Tongue (tissue), 1 donor: ENCODE measurements at regions not wholly inside any gene's neighbourhood (a gene's known extent, or its start where the extent isn't known, plus 50 kb on each side); places are given as distances from the start of the nearest gene placed in this dataset.

Source experiments
- DNase-seq: peaks from one replicate; pipeline ENCODE4 v3.0.0-alpha.2; 2015

DNA sequence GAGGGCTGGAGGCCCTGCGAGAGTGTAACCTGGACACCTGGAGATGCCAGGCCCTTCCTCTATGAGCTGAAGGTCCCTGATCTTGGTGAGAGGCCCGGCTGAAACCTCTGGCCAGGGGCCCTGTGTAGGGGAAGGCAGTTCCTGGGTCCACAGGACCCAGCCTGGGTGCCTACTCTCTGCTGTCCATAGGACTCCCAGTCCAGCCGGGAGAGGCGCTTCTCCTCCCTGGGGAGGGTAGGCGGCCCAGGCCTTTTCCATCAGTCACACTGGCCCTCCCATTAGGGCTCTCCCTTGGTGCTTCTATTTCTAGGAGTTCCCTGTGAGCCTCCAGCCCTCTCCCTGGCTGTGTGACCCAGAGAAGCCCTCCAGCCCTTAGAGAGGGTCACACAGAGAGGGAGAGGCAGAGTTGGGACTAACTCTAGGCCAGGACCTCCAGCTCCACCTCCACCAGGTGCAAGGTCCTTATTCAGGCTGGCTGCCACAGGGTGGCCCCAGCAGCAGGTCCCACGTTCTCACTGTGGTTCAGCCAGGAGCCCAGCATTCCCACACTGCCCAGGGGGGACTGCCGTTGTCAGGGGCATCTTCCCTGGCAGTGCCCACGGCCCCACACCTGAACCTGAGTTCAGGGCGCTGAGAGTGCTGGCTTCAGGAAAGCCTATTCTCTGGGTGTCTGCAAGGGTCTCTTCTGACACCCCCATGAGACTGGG is 146.8 kb downstream of the SMAD6 start:
- DNase-seq, result no peak

DNA sequence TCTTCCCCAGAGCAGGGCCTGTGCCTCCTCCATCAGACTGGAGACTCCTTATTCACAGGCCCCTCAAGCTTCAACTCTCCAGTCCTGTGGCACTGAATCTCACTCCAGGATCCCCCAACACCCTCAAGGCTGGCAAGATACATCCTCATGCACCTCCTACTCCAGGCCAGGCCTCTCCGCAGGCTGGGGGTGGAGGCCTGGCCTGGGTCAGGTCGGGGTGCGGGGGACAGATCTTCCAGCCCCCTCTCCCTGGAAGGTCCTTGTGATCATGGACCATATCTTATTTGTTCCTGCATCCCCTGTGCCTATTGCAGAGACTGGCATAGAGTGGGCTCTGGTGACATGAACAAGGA is 147.3 kb downstream of the SMAD6 start:
- no peak for DNase-seq

DNA sequence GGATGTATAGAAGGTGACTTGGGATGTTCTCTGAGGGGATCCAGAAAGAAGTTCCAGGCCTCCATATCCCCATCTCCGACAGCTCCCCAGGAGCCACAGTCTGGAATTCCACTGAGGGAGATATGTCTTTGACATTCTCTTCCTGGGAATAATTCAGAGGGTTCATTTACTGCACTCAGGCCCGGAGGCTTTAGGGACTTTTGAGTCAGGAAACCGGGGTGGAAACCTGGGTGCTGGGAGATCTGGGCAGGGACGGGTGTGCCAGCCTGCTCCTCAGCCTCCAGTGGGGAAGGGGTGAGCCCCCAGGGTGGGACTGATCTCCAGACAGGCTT is 147.7 kb downstream of the SMAD6 start:
- no peak for DNase-seq

DNA sequence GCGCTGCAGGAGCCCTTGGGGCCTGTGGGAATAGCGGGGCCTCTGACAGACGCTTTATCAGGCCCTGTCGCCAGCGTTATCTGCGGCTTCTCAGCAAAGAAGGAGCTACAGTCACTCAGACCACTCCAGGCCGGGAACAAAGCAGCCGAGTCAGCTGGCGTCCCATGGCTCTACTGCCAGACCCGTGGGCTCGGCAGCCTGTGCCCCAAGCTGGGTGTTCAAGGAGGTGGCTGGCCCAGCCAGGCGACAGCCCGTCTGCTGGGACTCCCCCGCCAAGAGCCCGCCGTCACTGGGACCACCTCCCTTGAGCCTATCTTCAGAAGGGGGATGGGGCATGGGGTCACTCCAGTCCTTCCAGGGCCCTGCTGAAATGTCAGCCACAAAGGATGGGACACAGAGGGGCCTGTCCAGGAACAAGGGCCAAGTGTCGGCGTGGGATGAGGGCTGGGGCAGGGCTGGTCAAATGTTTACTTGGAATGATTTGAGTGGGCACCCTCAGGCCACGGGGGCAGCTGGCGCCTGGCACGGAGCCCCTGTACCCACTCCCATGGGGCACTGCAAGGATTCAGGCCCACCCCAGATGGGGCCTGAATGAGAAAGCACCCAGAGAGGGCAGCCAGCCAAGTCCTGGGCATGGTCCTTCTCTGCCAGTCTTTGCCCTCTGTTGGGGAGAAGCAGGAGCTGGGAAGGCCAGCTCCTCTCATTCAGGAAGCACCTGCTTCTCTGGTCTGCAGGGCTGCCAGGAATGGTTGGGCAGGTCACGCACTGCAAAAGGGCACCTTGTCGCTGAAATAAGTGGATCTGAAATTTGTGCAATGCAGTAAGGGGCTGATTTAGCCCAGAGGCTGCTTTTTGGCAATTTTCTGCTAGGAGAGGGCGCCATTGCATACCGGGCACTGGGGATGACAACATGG is 148.3 kb downstream of the SMAD6 start:
- no peak for DNase-seq

DNA sequence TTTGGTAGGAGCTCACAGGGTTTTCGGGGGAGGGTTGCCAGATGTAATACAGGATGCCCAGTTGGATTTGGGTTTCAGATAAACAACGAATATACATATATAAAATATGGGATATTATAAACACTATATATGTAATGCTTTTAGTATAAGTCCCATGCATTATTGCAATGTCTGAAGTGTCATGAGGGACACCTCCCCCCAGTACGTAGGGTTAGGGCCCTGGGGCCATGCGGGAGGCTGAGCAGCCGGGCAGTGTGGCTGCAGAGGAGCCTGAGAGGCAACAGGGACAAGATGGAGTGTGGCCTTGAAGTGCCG is 148.9 kb downstream of the SMAD6 start:
- peak; percentile 16 for DNase-seq

DNA sequence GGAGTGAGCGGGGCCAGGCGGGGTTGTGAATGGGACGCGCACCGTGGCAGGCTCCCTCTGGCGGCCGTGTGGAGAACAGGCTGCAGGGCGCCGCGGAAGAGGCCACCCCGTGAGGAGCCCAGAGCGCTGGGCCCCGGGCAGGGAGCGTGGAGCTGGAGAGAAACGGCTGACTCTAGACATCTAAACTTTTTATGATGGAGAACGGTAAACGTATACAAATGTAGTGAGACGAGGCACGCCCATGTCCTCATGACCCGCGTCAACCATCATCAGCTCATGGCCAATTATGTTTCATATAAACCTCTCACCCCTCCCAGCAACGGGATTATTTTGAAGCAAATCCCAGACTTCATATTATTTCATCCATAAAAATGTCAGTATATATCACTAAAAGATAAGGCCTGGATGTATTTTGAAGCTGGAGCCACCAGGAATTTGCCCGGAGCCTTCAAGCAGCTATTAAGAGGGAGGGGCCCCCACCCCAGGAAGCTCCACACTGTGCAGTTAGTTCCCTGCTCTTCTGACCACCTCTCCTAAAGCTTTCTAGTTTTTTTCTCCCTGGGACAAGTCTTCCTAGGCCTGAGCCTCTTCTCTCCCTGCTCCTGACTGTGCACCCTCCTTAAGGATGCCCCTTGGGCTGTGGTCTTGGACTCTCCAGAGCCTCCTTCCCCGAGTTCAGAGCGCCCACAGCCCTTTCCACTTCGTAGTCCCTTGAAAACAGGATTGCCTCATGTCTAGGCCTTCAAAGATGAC is 149.5 kb downstream of the SMAD6 start:
- peak; percentile 93 for DNase-seq

DNA sequence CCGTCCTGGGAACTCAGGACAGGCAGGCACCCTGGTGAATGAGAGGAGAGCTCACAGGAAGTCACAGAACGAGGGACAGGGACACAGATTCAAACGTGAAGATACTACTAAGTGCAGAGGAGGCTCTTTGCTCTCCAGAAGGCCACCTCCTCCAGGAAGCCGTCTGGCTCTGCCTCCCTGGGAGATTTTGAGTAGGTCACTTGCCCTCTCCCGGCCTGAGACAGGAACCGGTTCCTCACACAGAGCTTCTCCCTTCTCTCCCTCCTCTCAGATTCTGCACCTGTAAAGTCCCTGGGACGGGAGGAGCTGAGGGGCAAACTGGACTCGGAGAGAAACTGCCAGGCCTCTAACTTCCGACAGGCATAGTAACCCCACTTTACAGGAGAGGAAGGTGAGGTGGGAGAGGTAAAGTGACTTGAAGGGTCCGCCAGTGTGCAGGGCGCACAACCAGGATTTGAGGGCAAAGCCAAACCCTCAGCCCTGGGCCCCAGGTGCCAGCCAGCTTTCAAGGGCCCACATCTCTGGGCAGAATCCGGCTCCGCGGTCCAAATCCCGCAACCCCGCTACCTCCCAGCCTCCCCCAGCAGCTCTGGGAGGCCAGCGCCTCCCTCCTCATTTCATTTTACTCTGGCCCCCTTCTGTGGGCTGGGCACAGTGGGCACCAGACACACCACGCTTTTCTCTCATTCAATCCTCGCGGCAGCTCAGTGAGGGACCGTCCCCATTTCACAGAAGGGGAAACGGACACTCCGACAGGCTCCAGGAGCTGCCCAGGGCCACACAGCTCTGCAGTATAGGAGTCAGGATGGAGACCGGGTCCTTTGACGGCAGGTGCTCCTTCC is 150.2 kb downstream of the SMAD6 start:
- DNase-seq, result no peak

DNA sequence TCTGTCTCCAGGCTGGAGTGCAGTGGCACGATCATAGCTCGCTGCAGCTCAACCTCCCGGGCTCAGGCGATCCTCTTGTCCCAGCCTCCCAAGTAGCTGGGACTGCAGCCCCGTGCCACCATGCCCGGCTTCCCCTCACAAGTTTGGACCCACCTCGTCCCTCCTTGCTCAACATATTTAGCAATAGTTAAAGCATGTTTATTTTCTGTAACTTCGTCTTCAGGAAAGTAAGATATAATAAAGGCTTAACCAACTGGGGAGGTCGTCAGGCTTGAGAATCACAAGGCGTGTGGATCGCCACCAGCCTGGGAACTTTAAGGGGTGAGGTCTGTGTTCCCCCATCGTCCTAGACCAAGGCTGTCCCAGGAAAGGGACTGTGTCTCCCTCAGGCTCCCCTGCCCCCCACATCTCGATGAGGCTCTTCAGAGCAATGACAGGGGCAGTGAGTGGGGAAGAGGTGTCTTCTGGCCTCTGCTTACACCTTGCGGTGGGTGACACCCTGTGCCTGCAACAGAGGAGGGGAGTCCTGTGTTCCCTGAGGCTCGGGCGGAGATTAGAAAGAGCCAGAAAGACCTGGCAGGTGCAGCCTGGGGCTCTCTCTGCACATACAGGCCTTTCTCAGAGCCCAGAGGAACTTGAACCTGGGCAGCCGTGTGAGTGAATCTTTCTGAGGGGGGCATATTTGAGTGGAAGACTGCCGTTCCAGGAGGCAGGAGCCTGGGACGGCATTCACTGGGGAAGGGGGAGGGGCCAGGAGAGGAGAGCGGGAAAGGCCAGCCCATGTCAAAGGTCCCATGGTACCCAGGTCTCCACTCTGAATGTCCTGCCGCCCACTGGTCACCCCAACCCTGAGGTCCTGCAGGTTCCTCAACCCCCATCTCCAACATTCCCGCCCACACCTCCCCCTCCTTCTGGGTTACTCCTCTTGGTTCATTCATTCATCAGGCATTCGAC is 152.3 kb downstream of the SMAD6 start:
- DNase-seq, result no peak

DNA sequence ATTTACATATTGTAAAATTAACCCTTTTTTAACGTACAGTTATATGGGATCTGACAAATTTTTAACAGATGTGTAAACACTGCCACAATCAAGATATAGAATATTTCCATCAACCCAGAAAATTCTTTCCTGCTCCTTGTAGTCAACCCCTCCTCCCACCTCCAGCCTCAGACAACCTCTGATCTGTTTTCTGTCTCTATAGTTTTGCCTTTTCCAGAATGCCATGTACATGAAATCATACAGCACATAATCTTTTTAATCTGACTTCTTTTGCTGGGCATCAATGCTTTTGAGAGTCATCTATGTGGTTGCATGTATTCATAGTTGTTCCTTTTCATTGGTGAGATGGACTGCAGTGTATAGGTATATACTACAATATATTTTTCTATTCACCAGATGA is 153.0 kb downstream of the SMAD6 start:
- no peak for DNase-seq

DNA sequence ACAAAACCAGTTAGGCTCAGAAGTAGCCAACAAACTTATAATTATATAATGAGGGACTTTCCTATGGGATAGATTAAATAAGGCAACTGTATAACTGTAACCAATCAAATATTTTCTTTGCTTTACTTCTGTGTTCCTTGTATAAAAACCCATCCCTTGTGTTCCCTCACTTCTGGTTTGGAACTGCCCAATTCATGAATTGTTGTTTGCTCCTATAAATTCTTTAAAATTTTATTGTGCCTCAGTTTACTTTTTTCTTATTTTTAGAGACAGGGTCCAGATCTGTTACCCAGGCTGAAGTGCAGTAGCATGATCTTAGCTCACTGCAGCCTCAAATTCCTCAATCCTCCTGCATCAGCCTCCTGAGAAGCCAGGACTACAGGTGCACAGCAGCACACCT is 155.7 kb downstream of the SMAD6 start:
- no peak for DNase-seq

DNA sequence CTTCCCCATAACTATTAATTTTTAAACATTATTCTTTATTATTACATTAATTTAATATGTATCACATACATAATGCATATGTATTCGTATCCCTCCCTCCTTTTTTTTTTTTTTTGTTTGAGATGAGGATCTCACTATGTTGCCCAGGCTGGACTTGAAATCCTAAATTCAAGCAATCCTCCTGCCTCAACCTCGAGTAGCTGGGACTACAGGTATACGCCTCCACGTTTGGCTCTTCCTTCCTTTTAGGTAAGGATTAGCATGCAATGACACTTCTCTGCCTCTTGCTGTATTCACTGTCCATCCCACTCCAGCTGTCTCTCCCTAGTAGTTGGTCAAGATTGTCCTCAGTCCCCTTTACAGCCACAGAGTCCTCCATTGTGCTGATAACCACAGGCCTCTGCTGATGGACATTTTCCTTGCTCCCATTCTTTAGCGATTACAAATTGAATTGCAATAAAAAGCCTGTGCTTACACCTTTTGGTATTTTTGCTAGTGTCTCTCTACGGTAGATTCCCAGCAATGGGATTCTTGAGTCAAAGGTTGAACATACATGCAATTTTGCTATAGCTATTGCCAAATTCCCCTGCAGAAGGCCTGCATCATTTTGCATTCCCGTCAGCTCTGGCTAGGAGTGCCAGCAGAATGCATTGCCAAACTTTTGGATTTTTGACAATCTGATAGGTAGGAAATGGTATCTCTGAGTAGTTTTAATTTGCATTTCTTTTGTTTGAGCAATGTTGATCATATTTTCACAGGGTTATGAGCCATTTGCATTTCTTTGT is 156.6 kb downstream of the SMAD6 start:
- no peak for DNase-seq

DNA sequence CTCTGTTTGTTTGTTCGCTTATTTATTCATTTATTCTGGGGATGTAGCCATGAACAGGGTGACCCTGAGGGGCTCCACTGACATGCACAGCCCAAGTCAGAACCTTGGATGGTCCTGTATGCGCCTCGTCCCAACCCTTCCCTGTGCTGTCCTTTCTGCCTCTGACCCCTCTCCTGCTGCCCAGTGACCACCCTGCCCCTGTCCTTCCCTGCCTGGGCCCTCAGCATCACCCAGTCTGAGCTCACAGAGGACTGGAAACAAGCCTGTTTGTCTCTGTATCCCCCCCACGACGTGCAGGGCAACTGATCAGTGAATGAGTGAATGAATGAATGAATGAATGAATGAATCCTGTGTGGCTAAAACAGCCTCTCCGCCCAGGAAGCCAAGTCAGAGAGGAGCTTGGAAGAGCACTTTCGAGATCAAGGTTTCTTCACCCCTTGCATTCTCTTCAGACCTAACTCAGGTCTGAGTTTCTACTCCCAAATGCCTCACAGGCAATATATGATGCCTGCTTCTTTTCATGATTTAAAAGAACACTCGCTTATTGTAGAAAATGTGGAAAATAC is 157.7 kb downstream of the SMAD6 start:
- DNase-seq, result no peak

DNA sequence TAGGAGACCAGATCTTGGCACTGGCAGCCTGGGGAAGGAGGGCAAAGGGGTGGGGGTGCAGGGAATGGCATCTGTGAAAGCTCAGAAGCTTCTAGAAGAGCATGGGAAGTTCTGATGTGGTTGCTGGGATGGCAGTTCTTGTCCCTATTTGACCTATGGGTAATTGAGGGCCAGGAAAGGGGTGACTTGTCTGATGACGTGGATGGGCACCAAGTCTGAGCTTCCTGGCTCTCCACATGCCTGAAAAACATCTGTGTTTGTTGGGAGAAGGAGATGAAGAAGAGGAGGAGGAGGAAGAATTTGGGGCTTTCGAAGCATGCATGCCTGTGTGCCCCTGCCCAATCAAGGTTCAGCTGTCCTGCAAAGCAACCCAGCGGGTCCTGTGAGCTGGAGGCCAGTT is 158.8 kb downstream of the SMAD6 start:
- DNase-seq, result no peak

DNA sequence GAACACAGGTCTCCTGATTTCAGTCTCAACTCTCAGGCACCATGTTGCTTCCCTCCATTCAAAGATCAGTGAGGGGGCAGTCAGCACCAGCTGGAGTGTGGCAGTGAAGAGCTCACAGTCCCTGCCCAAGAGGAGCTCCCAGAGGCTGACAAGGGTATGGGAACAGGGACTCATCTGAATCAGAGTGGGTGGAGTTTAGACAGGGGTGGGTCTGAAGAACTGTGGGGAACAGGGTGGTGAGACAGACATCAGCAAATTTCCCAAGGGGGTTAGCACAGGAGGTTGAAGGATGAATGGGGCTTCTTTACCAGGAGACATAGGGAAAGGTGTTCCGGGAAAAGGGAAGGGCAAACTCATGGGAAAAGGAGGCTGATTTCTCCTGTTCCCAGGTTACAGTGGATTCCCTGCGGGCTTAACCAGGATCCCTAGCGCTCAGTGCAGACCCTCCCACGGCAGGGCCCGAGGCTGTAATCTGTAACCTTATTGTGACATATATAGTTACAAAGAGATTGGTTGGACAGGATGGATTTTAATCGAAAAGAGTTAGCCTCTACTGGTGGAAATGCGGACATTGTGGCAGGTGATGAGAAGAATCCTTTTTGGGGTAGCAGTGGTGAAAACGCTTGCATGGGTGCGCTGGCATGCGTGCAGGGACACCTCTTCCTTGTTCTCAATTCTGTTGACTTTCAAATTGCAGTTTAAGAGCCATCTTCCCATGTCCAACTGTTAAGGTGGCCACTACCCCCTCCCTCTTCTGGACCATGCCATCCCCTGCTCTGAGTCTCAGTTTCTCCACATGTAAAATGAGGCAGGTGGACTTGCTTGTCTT is 160.3 kb downstream of the SMAD6 start:
- no peak for DNase-seq

DNA sequence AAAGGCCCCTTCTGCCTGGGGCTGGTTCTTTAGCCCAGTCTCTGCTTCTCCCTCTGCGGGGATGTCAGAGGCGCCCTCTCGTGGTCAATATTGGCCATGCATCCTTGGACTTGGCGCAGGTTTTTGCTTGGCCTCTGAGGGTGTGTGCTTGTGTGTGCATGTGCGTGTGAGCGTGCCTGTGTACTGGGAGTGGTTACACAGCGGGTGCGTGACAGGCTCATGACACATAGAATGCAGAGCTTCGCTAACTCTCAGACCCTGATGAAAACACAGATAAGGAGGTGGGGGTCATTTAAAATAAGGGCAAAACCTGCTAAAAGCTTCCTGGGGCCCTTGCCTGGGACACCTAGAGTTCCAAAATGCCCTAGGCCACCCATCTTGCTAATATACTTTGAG is 160.9 kb downstream of the SMAD6 start:
- peak; percentile 92 for DNase-seq

DNA sequence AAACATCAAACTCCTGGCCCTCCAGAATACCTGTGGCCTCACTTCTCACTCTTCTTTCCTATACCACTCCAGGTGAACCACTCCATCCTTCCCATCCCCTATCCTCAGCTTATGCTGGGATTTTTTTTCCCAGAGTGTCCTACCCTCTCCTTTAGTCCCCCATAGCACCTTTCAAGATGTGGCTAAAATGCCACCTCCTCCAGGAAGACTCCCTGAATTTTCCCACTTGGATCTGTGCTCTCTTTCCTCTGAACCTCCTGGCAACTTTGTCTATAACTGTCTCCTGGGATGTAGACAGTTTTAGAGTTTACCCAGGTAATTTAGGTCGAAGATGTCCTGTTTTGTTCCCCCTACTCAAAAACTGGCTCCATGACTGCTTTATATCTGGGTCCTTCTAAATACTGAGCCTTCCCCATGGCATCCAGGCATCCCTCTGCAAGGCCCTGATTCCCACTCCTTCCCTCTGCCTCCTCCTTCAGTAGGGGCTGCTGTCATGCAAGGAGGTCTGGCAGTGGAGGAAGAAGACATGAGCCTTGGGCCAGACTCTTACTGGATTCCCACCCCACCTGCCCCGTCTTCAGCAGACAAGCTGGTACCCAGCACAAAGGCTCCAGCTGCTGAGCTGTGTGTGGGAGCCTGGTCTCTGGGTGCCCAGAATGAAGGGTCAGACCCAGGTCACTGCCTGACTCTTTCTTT is 161.5 kb downstream of the SMAD6 start:
- no peak for DNase-seq

DNA sequence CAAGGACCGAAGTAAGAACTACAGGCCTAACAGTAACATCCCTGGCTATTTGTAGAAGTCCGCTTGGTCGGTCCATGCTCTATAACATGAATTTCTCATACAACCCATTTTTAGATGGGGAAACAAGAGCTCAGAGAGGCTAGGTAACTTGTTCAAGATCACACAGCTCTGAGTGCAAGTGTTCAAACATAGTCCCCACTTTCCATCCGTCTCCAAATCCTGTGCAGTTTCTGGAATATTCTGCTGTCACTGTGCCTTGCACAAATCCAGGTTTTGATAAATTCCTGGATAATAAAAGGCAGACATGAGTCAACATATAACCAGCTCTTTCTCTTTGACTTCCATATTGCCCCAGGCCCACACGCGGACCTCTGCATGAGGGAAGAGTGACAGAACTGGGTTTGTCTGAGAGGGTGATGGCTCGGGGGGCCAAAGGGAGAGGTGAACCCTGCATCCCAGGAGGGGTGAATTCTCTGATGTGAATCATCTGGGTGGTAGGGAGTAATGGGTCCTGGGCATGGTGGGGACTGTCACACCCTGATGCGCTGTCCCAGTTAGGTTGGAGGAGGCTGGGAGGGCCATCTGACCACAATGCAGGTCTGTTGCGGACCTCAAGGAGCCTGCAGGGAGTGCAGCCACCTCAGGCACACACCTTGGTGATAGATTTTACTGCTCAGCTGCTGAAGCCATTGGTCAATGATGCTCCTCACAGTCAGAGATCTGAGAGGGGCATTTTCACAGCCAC is 162.2 kb downstream of the SMAD6 start:
- DNase-seq, result no peak

DNA sequence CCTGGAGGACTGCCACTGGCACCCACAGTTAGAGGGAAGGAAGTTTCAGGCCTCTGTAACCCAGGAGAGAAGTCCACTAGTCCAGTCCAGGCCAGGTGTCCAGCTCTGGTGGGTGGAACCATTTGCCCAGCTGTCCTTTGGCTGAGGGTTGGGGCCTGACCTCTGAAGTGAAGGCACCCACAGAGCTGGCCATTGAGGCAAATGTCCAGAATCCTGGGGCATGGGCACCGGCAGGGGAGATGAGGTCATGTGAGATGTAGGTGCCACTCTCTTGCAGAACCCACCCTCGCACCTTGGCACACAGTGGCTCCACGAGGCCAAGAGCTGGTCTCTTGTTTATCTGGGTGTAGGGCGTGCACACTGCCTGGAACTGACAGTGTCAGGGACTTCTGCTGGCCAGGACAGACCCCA is 162.8 kb downstream of the SMAD6 start:
- no peak for DNase-seq
